OCI-LY1 (cell line): ENCODE measurements at regions not wholly inside any gene's neighbourhood (a gene's known extent, or its start where the extent isn't known, plus 50 kb on each side); places are given as distances from the start of the nearest gene placed in this dataset.

Experiments
- H2AFZ ChIP-seq: fragments of 200-600 bp; sonication (generic), shearing (Covaris generic); 2 replicates; pipeline ENCODE4 v1.6.0; 2014; ENCODE audit warnings: antibody characterized with exemption, mild to moderate bottlenecking, low read length
- H3F3A ChIP-seq: fragments of 200-600 bp; sonication (generic), shearing (Covaris generic); 2 replicates; pipeline ENCODE4 v1.6.0; 2014; ENCODE audit warnings: mild to moderate bottlenecking, antibody characterized with exemption, low read length, moderate library complexity; ENCODE audit not compliant: insufficient read depth
- H3K27ac ChIP-seq: fragments of 200-600 bp; sonication (generic); 2 replicates; pipeline ENCODE4 v1.5.1; 2014; ENCODE audit warnings: low read length, mixed run types, mild to moderate bottlenecking, low read depth; ENCODE audit not compliant: poor library complexity, severe bottlenecking
- H3K27me3 ChIP-seq: fragments of 200-600 bp; sonication (generic); 2 replicates; pipeline ENCODE4 v1.6.0; 2014; ENCODE audit warnings: antibody characterized with exemption, mild to moderate bottlenecking, low read length, moderate library complexity; ENCODE audit not compliant: insufficient read depth
- H3K36me3 ChIP-seq: fragments of 200-600 bp; sonication (generic); 2 replicates; pipeline ENCODE4 v1.6.1; 2014; ENCODE audit warnings: mild to moderate bottlenecking, antibody characterized with exemption, low read length, moderate library complexity, mixed read lengths; ENCODE audit not compliant: insufficient read depth
- H3K4me1 ChIP-seq: fragments of 200-600 bp; sonication (generic); 2 replicates; pipeline ENCODE4 v1.5.1; 2014; ENCODE audit warnings: mild to moderate bottlenecking, low read length, moderate library complexity; ENCODE audit not compliant: insufficient read depth, severe bottlenecking
- H3K4me2 ChIP-seq: fragments of 200-600 bp; sonication (generic), shearing (Covaris generic); 2 replicates; pipeline ENCODE4 v1.6.1; 2014; ENCODE audit warnings: low read length
- H3K4me3 ChIP-seq: fragments of 200-600 bp; sonication (generic); 2 replicates; pipeline ENCODE4 v1.5.1; 2014; ENCODE audit warnings: low read length, low read depth, mild to moderate bottlenecking, mixed read lengths; ENCODE audit not compliant: poor library complexity, severe bottlenecking
- H3K79me2 ChIP-seq: fragments of 200-600 bp; shearing (Covaris generic); 2 replicates; pipeline ENCODE4 v1.6.1; 2016; ENCODE audit warnings: mixed run types, low read length, mixed read lengths; ENCODE audit not compliant: insufficient read depth
- H3K9ac ChIP-seq: fragments of 200-600 bp; sonication (generic), shearing (Covaris generic); 2 replicates; pipeline ENCODE4 v1.6.1; 2014; ENCODE audit warnings: mild to moderate bottlenecking, low read length, mixed read lengths
- H3K9me2 ChIP-seq: fragments of 200-600 bp; sonication (generic), shearing (Covaris generic); 2 replicates; pipeline ENCODE4 v1.6.1; 2014; ENCODE audit warnings: low read depth, mild to moderate bottlenecking, low read length, mixed read lengths
- H3K9me3 ChIP-seq: fragments of 200-600 bp; shearing (Covaris generic); 2 replicates; pipeline ENCODE4 v1.6.1; 2014; ENCODE audit warnings: low read length, mixed read lengths
- H4K20me1 ChIP-seq: fragments of 200-600 bp; sonication (generic), shearing (Covaris generic); 2 replicates; pipeline ENCODE4 v1.6.0; 2016; ENCODE audit warnings: mild to moderate bottlenecking, low read length; ENCODE audit not compliant: insufficient read depth
- CTCF ChIP-seq: fragments of 200-600 bp; sonication (generic), shearing (Covaris generic); IDR thresholded peaks from 2 replicates; pipeline ENCODE4 v1.5.1; 2017; ENCODE audit warnings: mild to moderate bottlenecking, antibody characterized with exemption, low read length, moderate library complexity, mixed read lengths
- EZH2 ChIP-seq: fragments of 200-600 bp; sonication (generic), shearing (Covaris generic); IDR thresholded peaks from 2 replicates; pipeline ENCODE4 v1.8.0; 2017; ENCODE audit warnings: borderline replicate concordance, mixed run types, mild to moderate bottlenecking, antibody characterized with exemption, low read length, moderate library complexity, mixed read lengths

DNA sequence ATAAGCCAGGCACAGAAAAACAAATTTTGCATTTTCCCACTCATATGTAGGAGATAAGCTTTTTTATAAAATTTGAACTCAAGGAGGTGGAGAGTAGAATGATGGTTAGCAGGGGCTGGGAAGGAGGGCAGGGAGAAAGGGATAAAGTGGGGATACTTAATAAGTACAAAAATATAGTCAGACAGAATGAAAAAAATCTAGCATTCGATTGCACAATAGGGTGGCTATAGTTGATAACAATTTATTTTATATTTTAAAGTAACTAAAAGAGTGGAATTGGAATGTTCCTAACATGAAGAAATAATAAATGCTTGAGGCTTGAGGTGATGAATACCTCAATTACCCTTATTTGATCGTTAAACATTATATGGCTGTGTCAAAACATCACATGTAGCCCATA lies 415.7 kb upstream of the STEAP1 start:
- H3K36me3 ChIP-seq: no peaks in the 10 kb centered on the region
- TF ChIP-seq EZH2 (no peak), CTCF (no peak)
- H2AFZ ChIP-seq: no peak overlapping the region
- H3K9ac ChIP-seq: no peak overlapping the region
- H3K4me1 ChIP-seq: no peaks in the 10 kb centered on the region
- H3K9me3 ChIP-seq: no peaks in the 10 kb centered on the region
- H3K4me2 ChIP-seq: no peak overlapping the region
- H3K4me3 ChIP-seq: no peak overlapping the region
- no peaks in the 10 kb centered on the region for H3F3A ChIP-seq
- no peaks in the 10 kb centered on the region for H3K27me3 ChIP-seq
- H3K9me2 ChIP-seq: no peaks in the 10 kb centered on the region
- H4K20me1 ChIP-seq: no peaks in the 10 kb centered on the region
- no peaks in the 10 kb centered on the region for H3K79me2 ChIP-seq
- no peak overlapping the region for H3K27ac ChIP-seq

- no peaks in the 10 kb centered on the region for H4K20me1 ChIP-seq
- H3K9ac ChIP-seq: no peak overlapping the region
- no peaks in the 10 kb centered on the region for H3K36me3 ChIP-seq
Observed at GRCh38 chr7:89757910-89758309, 396.4 kb upstream of the STEAP1 start.

DNA sequence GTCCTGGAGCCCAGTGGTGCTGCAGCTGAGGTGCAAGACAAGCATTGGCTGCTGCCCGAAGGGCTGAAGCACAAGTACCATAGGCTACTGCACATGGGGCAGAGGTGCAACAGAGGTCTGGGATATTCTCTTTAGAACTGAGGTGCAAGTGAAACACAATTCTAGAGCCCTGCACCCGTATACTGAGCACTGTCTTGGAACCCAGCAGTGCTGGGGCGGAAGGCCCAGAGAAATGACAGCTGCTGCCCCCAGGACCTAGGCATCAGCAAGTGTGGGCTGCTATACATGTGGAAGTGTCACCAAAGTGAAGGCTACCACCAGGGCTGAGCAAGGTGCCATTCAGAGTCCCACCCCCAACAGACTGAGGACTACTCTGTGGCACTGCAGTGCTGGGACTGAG lies 393.6 kb upstream of the STEAP1 start:
- H4K20me1 ChIP-seq: no peaks in the 10 kb centered on the region
- H3K9me2 ChIP-seq: no peaks in the 10 kb centered on the region
- TF ChIP-seq EZH2: no peak
- TF ChIP-seq CTCF: no peak
- no peaks in the 10 kb centered on the region for H3K4me1 ChIP-seq
- no peaks in the 10 kb centered on the region for H3K27me3 ChIP-seq
- H3F3A ChIP-seq: no peaks in the 10 kb centered on the region
- H3K36me3 ChIP-seq: no peaks in the 10 kb centered on the region
- H3K27ac ChIP-seq: no peak overlapping the region
- no peak overlapping the region for H3K9ac ChIP-seq
- H3K79me2 ChIP-seq: no peaks in the 10 kb centered on the region
- no peak overlapping the region for H3K4me3 ChIP-seq
- no peaks in the 10 kb centered on the region for H3K9me3 ChIP-seq
- no peak overlapping the region for H2AFZ ChIP-seq
- no peak overlapping the region for H3K4me2 ChIP-seq

More at GRCh38 chr7:89757910-89758309, 396.4 kb upstream of the STEAP1 start:
- Histone ChIP-seq H3K9me3 (no peaks in the 10 kb centered on the region), H3K27ac (no peak overlapping the region), H3K27me3 (no peaks in the 10 kb centered on the region), H3K79me2 (no peaks in the 10 kb centered on the region), H2AFZ (no peak overlapping the region), H3F3A (no peaks in the 10 kb centered on the region), H3K4me3 (no peak overlapping the region), H3K4me2 (no peak overlapping the region), H3K9me2 (no peaks in the 10 kb centered on the region), H3K4me1 (no peaks in the 10 kb centered on the region)
- no peak for TF ChIP-seq EZH2
- no peak for TF ChIP-seq CTCF
